GM21367 (cell line): ENCODE measurements at regions not wholly inside any gene's neighbourhood (a gene's known extent, or its start where the extent isn't known, plus 50 kb on each side); places are given as distances from the start of the nearest gene placed in this dataset.
"Not testable (repeated sequence)": the region's sequence is repeated elsewhere in the genome, so short reads cannot be mapped to it uniquely, and the experiment has no call there.

Experiments used
- ATAC-seq: cut with Tn5 transposase; IDR thresholded peaks from one replicate; pipeline ENCODE4 v1.9.1; 2021; ENCODE audit not compliant: unreplicated experiment

DNA sequence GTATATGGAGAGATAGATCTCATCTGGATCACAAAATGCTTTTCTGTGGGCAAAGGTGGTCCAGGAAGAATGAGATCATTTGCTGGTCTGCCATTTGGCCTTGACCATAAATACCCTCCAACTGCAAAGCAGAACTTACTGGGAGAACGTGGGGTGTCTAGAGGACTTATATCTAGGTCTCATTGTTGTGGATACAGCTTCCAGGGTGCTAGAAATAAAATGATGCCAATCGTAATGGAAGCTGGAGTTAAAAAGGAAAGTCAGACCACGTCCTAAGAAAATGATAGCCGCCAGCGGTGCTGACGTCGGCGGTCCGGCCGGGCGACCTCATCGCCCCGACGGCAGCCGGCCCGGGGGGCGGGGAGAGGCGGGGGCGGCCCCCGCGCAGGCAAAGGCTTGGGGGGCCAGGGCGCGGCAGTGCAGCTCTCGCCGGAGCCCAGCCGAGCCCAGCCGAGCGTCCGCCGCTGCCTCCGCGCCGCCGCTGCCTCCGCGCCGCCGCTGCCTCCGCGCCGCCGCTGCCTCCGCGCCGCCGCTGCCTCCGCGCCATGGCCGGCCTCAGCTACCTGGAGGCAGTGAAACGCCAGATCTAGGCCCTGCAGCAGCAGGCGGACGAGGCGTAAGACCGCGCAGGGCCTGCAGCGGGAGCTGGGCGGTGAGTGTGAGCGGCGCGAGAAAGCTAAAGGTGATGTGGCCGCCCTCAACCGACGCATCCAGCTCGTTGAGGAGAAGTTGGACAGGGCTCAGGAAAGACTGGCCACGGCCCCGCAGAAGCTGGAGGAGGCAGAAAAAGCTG lies 89.5 kb downstream of the EOMES start:
- peak; percentile 95 for ATAC-seq

DNA sequence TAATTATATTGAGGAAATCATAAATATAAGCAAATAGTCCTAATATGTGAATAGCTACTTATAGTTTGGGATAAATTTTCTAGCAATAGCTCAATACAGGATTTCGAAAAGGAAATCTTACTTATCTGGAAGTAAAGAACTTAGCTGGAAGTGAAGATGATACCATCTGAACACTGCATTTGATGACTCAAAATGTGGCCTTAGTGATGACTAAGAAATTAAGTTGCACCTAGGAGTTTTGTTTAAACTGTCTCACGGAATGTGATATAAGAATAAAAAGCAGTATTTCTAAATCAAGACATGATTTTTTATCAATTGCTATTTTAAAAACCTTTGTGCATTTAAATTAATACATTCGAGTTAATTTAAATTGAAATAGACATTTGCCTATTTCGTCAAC lies 91.2 kb downstream of the EOMES start:
- ATAC-seq = no peak

DNA sequence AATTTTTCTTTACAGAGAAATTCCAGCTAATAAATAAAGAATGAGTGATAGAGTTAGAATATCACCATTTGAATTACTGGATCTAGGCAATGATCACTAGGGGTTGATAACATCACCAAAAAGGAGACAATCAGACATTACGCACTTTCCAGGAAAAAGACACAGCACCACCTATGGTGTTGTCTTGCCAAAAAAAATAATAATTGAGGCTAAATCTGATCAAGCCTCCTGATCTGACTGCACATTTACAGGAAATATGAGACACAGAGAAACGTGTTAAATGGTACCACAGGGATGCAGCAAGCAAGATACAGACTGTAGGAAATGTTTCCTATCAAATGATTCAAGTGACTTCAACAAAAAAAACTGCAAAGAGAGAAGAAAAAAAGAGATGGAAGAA lies 92.8 kb downstream of the EOMES start:
- no peak for ATAC-seq

DNA sequence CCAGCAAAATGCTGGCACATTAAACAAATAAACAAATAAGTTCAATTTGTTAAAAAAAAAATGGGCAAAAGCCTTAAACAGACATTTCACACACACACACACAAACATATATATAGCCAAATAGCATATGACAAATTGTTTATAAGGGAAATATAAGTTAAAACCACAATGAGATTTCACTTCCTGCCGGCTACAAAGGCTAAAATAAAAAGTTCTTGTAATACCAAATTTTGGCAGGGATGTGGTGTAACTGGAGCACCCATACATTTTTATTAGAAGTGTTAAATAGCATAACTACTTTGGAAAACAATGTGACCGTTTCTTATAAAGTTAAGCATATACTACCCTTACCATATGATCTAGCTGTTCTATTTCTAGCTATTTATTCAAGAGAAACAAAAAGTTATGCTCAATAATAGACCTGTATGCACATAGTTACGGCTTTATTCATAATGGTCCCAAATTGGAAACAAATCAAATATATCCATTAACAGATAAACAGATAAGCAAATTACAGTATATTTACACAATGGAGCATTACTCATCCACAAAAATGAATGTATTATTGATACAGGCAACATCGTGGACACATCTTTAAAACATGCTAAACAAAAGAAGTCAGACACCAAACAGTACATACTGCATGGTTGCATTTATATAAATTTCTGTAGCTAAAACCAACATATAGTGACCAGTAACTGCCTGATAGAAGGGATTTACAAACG lies 93.9 kb downstream of the EOMES start:
- no peak for ATAC-seq

DNA sequence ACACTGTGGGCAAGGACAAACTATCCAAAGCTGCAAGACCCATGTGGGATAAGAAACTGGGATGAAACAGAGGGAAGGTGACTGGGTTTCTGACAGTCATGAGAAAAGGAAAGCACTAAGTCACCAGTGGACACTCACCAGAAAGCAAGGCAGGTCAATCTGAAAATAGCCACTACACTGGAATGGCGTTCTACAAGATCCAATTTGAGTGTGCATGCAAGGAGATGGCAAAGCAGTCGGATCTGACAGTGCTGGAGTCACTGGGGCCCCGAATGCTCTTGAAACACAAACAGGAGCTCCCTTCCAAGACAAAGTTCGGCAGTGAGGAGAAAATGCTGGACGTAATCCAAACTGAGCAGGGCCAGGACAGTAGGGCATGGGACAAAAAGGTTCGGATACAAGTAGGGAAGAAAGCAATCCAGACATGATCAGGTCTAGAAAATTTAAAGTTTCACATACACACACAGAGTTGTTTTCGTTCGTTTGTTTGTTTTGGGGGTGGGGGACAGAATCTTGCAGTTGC lies 95.5 kb downstream of the EOMES start:
- ATAC-seq = no peak

DNA sequence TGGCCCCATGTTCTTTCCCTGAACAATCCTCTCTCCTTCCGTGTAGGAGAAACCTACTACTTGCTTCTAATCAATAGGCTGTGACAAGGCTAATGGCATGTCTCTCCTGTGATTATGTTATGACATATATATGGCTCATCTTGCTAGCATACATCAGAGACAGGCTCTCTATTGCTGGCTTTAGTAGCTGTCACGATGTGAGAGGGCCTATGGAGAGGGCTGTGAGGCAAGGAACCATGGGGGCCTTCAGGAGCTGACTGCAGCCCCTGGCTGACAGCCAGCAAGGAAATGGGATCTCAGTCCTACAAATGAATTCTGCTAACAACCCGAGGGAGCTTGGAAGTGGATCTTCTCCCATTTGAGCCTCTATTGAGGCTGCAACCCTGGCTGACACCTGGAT lies 96.3 kb downstream of the EOMES start:
- no peak for ATAC-seq

DNA sequence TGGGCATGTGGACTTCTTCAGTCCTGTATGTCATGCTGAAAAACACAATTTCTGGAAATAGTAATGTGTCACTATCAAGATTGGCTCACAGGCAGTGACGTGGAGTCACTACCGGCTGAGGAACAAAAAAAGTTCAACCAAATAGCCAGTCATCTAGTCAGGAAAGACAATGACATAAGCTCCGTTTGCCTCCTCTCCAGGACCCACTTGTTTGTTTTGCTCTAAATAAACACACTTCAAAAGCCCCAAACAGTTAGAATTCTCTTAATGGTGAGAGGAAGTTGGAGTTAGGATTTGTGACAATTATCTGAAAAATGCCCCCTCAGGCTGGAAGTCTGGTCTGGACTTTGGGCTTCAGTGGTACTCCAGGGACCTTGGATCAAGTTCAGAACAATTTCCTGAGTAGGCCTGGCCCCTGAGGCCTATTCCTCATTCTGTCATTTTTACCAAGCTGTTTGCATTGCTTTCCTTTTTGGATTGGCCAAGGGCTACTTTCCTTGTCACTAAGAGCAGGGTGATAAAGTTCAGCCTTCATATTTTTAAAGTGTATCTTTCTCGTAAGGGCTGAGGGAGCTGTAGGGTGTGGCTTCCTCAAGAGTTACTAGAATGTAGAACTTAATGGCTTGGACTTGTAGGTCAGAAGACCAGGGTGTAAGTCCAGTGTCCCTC lies 98.9 kb downstream of the EOMES start:
- ATAC-seq = no peak

DNA sequence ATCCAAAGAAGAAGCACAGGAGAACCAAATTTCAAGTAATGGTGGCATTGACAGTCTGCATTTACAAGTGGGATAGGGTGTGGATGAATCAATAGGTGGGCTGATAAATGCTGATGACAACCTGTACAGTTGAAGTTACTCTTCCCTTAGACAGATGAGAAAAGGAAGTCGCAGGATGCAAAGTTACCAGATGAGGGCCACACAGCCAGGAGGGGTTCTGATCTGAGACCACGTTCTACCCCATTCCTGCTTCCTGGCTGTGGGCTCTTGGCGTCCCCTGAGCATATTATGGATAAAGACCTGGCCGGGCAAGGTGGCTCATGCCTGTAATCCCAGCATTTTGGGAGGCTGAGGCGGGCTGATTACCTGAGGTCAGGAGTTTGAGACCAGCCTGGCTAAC lies 104.6 kb downstream of the EOMES start:
- no peak for ATAC-seq

DNA sequence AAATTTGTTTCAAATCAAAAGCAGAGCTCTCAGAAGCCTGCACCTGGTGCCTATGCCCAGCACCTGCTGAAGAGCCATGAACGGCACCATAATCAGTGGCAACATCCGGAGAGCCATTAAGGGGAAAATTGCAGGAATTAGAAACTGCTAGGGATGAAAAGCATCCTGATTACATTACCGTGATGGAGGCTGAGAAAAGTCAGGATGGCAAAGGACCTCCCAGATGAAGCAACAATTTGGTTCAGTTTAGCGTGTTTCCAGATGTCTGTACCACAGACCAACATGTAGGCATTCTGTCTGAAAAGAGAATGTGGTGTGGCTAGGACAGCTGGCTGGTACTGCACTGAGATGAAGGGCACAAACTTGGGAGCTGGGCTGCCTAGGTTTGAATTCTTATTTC lies 106.1 kb downstream of the EOMES start:
- ATAC-seq = no peak

DNA sequence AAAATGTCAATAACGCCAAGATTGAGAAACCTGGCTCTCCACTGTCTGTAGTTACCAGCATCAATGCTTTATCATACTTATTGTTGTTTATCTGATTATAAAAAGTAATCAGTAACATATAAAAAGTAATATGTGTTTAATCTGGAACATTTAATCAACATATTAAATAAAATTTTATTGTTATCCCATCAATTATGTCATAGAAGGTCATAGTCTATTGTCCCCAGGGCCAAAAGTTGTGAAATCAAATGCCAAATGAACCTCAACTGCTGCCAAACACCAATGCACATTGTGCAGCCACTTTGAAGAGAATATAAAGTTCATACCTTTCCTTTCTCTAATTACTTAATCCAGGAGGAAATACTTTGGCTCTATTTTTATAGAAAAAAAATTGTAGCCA lies 106.6 kb downstream of the EOMES start:
- ATAC-seq = no peak

DNA sequence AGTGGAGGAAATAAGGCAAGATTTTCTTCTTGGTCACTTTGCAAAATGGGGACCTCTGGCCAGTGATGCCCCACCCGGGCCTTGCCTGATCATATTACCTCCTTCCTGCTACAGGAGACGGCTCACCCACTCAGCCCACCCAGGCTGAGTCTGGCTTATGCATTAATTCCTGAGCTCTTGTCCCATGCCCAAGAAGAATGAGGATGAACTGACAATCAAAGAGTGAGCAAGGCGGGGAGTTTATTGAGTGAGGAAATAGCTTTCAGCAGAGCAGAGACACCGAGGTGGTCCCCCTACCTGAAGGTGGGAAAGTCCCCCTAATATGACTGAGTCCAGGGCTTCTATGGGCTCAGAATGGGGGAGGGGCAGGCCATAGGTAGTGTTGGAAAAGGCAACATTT lies 107.5 kb downstream of the EOMES start:
- no peak for ATAC-seq

DNA sequence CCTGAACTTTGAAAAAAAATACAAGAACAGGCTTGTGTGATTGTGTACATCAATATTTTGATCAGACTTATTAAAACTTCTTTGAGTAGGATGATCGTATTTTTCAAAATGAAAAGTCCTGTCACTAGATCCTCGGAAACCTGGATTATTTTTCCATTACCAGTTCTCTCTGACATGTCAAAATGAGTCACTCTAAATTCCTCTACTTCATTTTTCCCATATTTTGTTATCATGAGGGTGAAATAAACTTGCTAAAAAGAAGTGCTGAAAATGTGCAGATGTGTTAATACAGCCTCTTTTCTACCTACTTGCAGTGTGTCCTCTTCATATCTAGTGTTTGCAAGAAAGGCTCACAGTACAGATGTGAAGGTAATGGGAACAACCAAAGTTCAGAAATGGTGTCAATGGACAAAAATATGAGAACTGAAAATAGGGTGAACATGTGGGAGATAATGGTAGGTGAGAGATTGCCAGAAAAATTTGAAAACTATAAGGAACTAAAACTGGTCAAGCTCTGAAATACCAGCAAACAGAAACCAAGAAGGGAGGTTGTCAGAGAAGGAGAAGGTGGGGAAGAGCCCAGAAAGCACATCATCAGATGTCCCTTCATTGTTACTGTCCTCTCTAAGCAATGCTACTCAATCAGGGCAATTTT lies 108.2 kb downstream of the EOMES start:
- ATAC-seq = no peak

DNA sequence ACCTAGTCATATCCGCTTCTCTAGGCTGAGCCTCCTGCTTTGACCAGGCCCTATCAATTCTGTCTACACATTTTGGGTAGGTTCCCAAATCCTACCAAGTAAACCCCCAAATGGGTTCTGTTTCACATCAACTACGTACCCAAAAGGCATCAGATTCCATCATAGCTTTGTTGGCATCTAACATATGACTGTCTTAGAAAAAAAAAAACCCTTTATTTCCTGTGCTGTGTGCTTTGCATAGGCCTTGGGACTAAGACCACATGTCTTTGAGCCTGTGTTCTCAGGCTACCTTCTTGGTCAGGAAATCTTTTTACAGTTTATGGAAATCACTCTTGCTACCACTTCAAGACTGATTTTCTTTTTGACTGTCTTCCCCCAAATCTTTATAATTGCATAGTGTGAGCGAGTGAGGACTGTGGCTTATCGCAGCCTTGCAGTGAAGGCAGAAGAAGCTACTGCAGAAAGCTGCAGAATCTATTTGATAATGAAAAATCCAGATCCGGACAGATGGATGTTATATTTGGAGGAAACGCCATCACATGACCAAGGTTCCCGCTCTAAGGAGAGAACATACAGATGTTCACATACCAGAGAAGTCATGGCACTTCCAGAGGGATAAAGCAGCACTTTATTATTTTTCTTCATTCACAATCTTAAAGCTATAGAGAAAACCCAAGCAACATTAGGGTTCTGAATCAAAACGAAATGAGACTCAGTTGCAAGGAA lies 111.2 kb downstream of the EOMES start:
- ATAC-seq = peak; percentile 68

DNA sequence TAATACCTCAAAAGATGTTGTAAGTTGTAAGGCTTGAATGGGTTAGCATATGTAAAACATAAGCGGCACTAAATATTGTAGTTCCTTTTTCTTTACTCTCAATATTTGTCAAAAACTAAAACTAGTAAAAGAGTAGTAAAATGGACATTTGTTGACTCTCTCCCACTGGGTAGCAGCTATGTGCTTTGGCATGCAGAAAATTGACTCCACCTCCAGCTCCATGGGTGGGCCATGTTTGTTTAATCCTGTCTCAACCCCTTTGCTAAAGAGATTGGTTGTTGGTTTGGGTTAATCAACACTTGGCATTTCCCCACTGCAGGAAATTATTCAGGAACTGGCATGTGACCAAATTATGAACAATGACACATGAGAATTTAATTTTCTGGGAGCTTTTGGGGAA lies 114.8 kb downstream of the EOMES start:
- no peak for ATAC-seq

DNA sequence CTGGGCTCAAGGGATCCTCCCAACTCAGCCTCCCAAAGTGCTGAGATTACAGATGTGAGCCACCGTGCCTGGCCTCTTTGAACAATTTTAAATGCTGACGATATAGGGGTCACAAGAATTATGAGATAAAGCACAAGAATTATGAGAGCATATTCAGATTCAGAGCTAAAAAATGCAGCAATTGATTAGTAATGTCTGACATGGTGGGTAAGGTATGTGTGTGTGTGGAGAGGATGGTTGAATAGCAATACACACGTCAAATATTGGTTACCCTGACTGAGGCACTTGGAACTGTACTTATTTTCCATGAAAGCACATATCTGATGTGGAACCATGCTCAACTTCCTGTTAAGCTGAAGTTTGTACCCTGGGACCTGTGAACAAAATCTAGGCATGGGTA lies 115.6 kb downstream of the EOMES start:
- ATAC-seq = no peak

DNA sequence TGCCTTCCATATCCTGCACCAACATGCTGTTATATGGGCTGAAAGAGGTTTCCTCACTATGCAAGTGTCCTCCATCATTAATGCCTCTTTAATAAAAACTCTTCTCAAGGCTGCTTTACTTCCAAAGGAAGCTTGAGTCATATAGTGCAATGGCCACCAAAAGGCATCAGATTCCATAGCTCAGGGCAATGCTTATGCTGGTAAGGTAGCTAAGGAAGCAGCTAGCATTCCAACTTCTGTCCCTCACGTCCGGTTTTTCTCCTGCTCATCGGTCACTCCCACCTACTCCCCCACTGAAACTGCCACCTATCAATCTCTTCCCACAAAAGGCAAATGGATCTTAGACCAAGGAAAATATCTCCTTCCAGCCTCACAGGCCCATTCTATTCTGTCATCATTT lies 117.1 kb upstream of the SLC4A7 start:
- not testable (repeated sequence) for ATAC-seq

DNA sequence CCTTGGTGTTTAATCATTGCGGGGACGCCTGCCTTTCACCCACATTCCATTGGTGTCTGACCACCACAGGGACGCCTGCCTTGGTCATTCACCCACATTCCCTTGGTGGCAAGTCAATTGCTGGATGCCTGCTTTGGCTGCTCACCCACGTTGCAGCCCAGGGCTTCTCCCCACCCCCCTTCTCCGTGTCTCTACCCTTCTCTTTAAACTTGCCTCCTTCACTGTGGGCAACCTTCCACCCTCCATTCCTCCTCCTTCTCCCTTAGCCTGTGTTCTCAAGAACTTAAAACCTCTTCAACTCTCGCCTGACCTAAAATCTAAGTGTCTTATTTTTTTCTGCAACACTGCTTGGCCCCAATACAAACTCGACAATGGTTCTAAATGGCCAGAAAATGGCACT lies 115.6 kb upstream of the SLC4A7 start:
- not testable (repeated sequence) for ATAC-seq

DNA sequence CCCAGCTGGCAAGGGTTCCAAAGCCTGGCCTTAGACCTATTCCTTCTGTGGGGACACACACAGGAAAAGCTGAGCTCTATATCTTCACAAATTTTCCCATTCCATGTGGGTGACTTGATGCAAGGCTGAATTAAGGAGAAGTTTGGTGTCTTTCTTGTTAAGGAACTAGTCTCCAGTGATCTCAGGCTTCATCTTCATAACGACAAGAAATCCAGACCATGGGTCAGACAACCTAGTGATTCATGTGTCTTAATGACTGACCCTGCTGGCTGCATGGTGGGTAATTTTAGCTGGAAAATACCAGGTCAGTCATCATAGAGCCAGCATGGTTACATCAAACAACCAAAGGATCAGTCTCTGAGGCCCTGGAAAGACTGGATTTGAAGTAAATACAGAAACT lies 112.7 kb upstream of the SLC4A7 start:
- no peak for ATAC-seq

DNA sequence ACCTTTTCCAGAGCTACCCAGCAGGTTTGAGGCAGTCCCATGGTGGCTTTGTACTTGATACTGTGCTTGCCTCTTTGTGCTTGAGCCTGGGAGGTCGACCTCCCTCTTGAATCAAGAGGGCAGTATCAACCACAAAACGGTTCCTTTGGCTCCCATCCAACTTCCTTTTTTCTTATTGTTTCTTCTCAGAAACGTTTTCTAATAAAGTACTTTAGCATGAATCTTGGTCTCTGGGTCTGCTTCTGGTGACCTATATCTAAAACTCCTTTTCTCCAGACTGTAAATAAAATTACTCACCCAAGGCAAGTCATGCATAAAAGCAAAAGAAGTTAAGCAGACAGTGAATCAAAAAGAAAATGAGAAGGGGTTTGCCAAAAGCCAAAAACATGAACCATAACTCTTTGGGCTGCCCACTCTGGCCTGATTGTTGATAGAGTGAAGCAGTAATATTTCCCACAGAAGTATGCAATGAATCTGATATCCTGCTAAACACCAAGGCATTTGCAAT lies 112.2 kb upstream of the SLC4A7 start:
- peak; percentile 59 for ATAC-seq

DNA sequence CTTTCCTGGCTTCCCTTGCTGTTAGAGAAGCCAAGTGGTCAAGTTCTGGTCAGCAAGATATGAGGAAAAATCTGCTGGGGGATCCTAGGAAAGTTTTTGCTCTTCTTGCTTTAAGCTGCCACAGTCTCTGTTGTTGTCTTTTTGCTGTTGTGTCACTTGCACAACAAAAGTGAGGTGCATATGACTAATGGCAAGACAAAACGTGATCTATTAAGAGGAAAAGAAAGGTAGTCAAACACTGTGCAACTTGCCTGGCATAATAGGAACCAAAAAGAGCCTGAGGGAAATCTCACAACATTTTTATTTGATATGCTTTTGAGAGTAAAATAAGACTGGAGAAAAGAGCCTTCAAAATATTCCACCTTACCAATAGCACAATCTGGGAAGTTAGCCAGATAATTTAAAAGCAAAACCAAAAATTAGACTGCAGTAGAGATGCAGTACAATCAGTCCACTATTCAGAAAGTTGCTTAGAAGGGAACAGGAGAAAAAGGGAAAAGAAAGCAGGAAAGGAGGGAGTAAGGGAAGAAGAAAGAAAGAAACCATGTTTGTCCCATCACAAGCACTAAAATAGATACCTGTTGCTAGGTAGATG lies 110.0 kb upstream of the SLC4A7 start:
- ATAC-seq = no peak
